Liver (tissue), 8 donors: ENCODE measurements at regions not wholly inside any gene's neighbourhood (a gene's known extent, or its start where the extent isn't known, plus 50 kb on each side); places are given as distances from the start of the nearest gene placed in this dataset.

ENCODE experiments used
- DNase-seq: peaks from one replicate; pipeline ENCODE4 v3.0.0-alpha.2; 2017; ENCODE audit warnings: low spot score
- H3K27ac ChIP-seq, 2 donors: one replicate each; pipeline ENCODE4 v1.7.0; 2013; ENCODE audit warnings: inconsistent platforms in 2 of 2, low read length in 2 of 2, control low read depth in 1 of 2, low read depth in 1 of 2, mild to moderate bottlenecking in 1 of 2
- H3K27me3 ChIP-seq, 4 donors: one replicate each; pipeline versions ENCODE4 v1.6.1 to v1.7.0; 2013; ENCODE audit warnings: low read length in 3 of 4, inconsistent platforms in 1 of 4, mild to moderate bottlenecking in 1 of 4, moderate library complexity in 1 of 4; ENCODE audit not compliant: control insufficient read depth in 4 of 4, insufficient read depth in 4 of 4
- H3K36me3 ChIP-seq, 4 donors: one replicate each; pipeline versions ENCODE4 v1.6.1 to v1.7.0; 2013; ENCODE audit warnings: low read length in 3 of 4, mild to moderate bottlenecking in 3 of 4, low read depth in 1 of 4, moderate library complexity in 1 of 4; ENCODE audit not compliant: control insufficient read depth in 4 of 4, insufficient read depth in 3 of 4
- H3K4me1 ChIP-seq, 4 donors: one replicate each; pipeline versions ENCODE4 v1.6.1 to v1.7.0; 2013; ENCODE audit warnings: low read length in 3 of 4, mild to moderate bottlenecking in 3 of 4, moderate library complexity in 1 of 4; ENCODE audit not compliant: control insufficient read depth in 4 of 4, insufficient read depth in 4 of 4
- H3K4me3 ChIP-seq, 3 donors: one replicate each; pipeline versions ENCODE4 v1.6.1 to v1.7.0; 2013; ENCODE audit warnings: low read length in 3 of 3, control low read depth in 1 of 3, low read depth in 1 of 3, mild to moderate bottlenecking in 1 of 3
- H3K9ac ChIP-seq, 2 donors: one replicate each; pipeline ENCODE4 v1.7.0; 2013; ENCODE audit warnings: low read length in 2 of 2, mild to moderate bottlenecking in 2 of 2, moderate library complexity in 2 of 2, control low read depth in 1 of 2, low read depth in 1 of 2
- H3K9me3 ChIP-seq, 4 donors: one replicate each; pipeline versions ENCODE4 v1.6.1 to v1.7.0; 2013; ENCODE audit warnings: low read length in 3 of 4; ENCODE audit not compliant: control insufficient read depth in 4 of 4
- EGR1 ChIP-seq, 2 donors: IDR thresholded peaks; 2 replicates each; pipeline ENCODE4 v1.6.1; 2016 to 2018; ENCODE audit warnings: antibody characterized with exemption in 2 of 2, low read depth in 2 of 2
- FOXA1 ChIP-seq: IDR thresholded peaks from 2 replicates; pipeline ENCODE4 v1.6.1; 2016; ENCODE audit warnings: antibody characterized with exemption
- FOXA2 ChIP-seq: IDR thresholded peaks from 2 replicates; pipeline ENCODE4 v1.6.1; 2016; ENCODE audit warnings: antibody characterized with exemption
- HNF4G ChIP-seq: IDR thresholded peaks from 2 replicates; pipeline ENCODE4 v1.6.1; 2016; ENCODE audit warnings: antibody characterized with exemption
- JUND ChIP-seq, 2 donors: IDR thresholded peaks; 2 replicates each; pipeline ENCODE4 v1.6.1; 2016; ENCODE audit warnings: antibody characterized with exemption in 2 of 2
- NR2F2 ChIP-seq: IDR thresholded peaks from 2 replicates; pipeline ENCODE4 v1.6.1; 2016; ENCODE audit warnings: antibody characterized with exemption
- RAD21 ChIP-seq, 2 donors: IDR thresholded peaks; 2 replicates each; pipeline ENCODE4 v1.6.1; 2016; ENCODE audit warnings: antibody characterized with exemption in 2 of 2, mild to moderate bottlenecking in 2 of 2
- RXRA ChIP-seq, 2 donors: IDR thresholded peaks; 2 replicates each; pipeline ENCODE4 v1.6.1; 2017 to 2018; ENCODE audit warnings: antibody characterized with exemption in 2 of 2, mild to moderate bottlenecking in 1 of 2
- SP1 ChIP-seq: IDR thresholded peaks from 2 replicates; pipeline ENCODE4 v1.6.1; 2018; ENCODE audit warnings: antibody characterized with exemption, mild to moderate bottlenecking
- TAF1 ChIP-seq: conservative IDR thresholded peaks from 2 replicates; pipeline ENCODE4 v1.6.1; 2016; ENCODE audit warnings: antibody characterized with exemption, mild to moderate bottlenecking
- WGBS: extraction: QIAGEN DNeasy Blood & Tissue Kit; methylation state at CpG from one replicate; pipeline ENCODE4 v1.1.7; 2013; 5-methylcytosine and 5-hydroxymethylcytosine counted together
- TF ChIP-seq, protein P1 (sequence below): IDR thresholded peaks from 2 replicates; pipeline ENCODE4 v1.6.1; 2016; ENCODE audit warnings: antibody characterized with exemption
- TF ChIP-seq, protein P2 (sequence below): fragments of 150-350 bp; IDR thresholded peaks from 2 replicates; pipeline ENCODE4 v1.5.1; 2017; ENCODE audit warnings: improper control_type of control experiment, low read depth, low read length; ENCODE audit not compliant: missing input control
- TF ChIP-seq, protein P3 (sequence below): IDR thresholded peaks from 2 replicates; pipeline ENCODE4 v1.6.1; 2016; ENCODE audit warnings: antibody characterized with exemption, mild to moderate bottlenecking
- TF ChIP-seq, protein P4 (sequence below): IDR thresholded peaks from 2 replicates; pipeline ENCODE4 v1.6.1; 2016; ENCODE audit warnings: antibody characterized with exemption
- TF ChIP-seq, protein P5 (sequence below): IDR thresholded peaks from 2 replicates; pipeline ENCODE4 v1.6.1; 2016; ENCODE audit warnings: antibody characterized with exemption
- donor health status: healthy.
- donor health status: healthy.
- donor health status: healthy.
- donor health status: healthy.
- donor health status: healthy.

DNA sequence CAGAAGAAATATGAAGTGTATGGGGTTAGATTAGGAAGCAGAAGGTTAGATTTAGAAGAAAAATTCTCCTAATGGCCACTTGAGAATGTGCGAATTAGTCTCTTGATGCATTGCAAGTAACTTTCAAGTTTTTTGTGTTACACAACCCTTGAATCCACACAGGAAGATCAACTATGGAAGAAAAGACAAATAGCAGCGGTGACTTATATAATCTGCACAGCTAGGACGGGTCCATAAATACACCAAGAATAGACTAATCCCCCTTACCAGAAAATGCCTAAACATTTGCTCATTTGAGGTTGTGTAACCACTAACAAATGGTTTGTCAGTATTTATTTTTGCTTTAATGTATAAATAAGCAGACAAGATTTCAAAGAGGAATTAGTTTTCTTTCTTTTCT lies 182.6 kb downstream of the TGFB2 start:
- H3K27ac ChIP-seq = no peak overlapping the region
- no peak for DNase-seq
- WGBS = 83% methylated on average over 3 of the region's 3 CpGs
- TF ChIP-seq EGR1 (IDR thresholded peaks at IDR 0.05; ENCODE audit: low read depth in 2 of 2) = no peak
- no peak for TF ChIP-seq TAF1
- peaks cover 0 to 2% (median 0%) of the 10 kb centered on the region in 4 donors for H3K27me3 ChIP-seq
- no peaks in the 10 kb centered on the region for H3K36me3 ChIP-seq
- H3K4me3 ChIP-seq = no peak overlapping the region
- no peaks in the 10 kb centered on the region for H3K9me3 ChIP-seq
- no peak overlapping the region for H3K9ac ChIP-seq
- no peaks in the 10 kb centered on the region for H3K4me1 ChIP-seq

DNA sequence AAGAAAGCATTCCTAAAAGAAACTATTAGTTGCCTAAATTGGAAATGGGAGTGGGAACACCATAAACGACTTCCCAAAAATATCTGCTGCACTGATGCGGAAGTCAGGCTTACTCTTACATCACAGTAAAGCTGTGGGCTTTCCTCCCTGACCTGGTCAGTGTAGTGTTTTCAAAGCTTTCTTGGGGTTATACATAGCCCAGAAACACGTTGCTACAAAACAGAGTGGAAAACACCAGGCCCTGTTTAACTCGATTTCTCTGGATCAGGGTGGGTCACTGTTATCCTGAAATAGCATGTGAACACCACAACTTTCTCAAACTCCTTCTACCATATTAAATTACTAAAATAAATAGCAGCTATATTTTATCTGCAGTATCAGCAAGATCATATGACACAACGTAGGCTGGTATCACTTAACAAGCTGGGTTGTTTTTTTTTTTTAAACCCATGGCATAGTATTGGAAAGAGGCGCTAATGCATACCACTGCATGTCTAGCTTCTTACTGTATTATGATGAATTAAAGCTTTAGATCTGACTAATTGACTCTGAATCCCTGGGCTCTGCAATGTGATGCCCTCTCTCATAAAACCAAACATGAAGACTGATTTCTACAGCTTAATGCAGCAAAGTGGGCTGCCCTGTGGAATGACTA lies 184.6 kb downstream of the TGFB2 start:
- 66% methylated on average over 6 of the region's 6 CpGs for WGBS
- Histone ChIP-seq H3K27me3 (peaks cover 0 to 2% (median 0%) of the 10 kb centered on the region in 4 donors), H3K9ac (no peak overlapping the region), H3K9me3 (no peaks in the 10 kb centered on the region), H3K4me1 (no peaks in the 10 kb centered on the region), H3K4me3 (no peak overlapping the region), H3K27ac (no peak overlapping the region), H3K36me3 (no peaks in the 10 kb centered on the region)
- TF ChIP-seq HNF4G (no peak), NR2F2 (no peak), FOXA2 (no peak), SP1 (no peak), FOXA1 (no peak), EGR1 (IDR thresholded peaks at IDR 0.05; ENCODE audit: low read depth in 2 of 2) (no peak), JUND (IDR thresholded peaks at IDR 0.05) (no peak), RAD21 (IDR thresholded peaks at IDR 0.05) (no peak), RXRA (IDR thresholded peaks at IDR 0.05) (no peak)
- TF ChIP-seq, protein P1, sequence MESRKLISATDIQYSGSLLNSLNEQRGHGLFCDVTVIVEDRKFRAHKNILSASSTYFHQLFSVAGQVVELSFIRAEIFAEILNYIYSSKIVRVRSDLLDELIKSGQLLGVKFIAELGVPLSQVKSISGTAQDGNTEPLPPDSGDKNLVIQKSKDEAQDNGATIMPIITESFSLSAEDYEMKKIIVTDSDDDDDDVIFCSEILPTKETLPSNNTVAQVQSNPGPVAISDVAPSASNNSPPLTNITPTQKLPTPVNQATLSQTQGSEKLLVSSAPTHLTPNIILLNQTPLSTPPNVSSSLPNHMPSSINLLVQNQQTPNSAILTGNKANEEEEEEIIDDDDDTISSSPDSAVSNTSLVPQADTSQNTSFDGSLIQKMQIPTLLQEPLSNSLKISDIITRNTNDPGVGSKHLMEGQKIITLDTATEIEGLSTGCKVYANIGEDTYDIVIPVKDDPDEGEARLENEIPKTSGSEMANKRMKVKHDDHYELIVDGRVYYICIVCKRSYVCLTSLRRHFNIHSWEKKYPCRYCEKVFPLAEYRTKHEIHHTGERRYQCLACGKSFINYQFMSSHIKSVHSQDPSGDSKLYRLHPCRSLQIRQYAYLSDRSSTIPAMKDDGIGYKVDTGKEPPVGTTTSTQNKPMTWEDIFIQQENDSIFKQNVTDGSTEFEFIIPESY = no peak
- TF ChIP-seq, protein P2, sequence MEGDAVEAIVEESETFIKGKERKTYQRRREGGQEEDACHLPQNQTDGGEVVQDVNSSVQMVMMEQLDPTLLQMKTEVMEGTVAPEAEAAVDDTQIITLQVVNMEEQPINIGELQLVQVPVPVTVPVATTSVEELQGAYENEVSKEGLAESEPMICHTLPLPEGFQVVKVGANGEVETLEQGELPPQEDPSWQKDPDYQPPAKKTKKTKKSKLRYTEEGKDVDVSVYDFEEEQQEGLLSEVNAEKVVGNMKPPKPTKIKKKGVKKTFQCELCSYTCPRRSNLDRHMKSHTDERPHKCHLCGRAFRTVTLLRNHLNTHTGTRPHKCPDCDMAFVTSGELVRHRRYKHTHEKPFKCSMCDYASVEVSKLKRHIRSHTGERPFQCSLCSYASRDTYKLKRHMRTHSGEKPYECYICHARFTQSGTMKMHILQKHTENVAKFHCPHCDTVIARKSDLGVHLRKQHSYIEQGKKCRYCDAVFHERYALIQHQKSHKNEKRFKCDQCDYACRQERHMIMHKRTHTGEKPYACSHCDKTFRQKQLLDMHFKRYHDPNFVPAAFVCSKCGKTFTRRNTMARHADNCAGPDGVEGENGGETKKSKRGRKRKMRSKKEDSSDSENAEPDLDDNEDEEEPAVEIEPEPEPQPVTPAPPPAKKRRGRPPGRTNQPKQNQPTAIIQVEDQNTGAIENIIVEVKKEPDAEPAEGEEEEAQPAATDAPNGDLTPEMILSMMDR = no peak
- TF ChIP-seq, protein P3, sequence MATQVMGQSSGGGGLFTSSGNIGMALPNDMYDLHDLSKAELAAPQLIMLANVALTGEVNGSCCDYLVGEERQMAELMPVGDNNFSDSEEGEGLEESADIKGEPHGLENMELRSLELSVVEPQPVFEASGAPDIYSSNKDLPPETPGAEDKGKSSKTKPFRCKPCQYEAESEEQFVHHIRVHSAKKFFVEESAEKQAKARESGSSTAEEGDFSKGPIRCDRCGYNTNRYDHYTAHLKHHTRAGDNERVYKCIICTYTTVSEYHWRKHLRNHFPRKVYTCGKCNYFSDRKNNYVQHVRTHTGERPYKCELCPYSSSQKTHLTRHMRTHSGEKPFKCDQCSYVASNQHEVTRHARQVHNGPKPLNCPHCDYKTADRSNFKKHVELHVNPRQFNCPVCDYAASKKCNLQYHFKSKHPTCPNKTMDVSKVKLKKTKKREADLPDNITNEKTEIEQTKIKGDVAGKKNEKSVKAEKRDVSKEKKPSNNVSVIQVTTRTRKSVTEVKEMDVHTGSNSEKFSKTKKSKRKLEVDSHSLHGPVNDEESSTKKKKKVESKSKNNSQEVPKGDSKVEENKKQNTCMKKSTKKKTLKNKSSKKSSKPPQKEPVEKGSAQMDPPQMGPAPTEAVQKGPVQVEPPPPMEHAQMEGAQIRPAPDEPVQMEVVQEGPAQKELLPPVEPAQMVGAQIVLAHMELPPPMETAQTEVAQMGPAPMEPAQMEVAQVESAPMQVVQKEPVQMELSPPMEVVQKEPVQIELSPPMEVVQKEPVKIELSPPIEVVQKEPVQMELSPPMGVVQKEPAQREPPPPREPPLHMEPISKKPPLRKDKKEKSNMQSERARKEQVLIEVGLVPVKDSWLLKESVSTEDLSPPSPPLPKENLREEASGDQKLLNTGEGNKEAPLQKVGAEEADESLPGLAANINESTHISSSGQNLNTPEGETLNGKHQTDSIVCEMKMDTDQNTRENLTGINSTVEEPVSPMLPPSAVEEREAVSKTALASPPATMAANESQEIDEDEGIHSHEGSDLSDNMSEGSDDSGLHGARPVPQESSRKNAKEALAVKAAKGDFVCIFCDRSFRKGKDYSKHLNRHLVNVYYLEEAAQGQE = no peak
- TF ChIP-seq, protein P4, sequence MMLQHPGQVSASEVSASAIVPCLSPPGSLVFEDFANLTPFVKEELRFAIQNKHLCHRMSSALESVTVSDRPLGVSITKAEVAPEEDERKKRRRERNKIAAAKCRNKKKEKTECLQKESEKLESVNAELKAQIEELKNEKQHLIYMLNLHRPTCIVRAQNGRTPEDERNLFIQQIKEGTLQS = no peak
- TF ChIP-seq, protein P5, sequence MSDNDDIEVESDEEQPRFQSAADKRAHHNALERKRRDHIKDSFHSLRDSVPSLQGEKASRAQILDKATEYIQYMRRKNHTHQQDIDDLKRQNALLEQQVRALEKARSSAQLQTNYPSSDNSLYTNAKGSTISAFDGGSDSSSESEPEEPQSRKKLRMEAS = no peak
- DNase-seq = no peak
